HG03457 (cell line): ENCODE measurements at regions not wholly inside any gene's neighbourhood (a gene's known extent, or its start where the extent isn't known, plus 50 kb on each side); places are given as distances from the start of the nearest gene placed in this dataset.
"Not testable (repeated sequence)": the region's sequence is repeated elsewhere in the genome, so short reads cannot be mapped to it uniquely, and the experiment has no call there.

Experiments
- ATAC-seq: cut with Tn5 transposase; IDR thresholded peaks from one replicate; pipeline ENCODE4 v1.9.1; 2021; ENCODE audit warnings: moderate number of reproducible peaks; ENCODE audit not compliant: unreplicated experiment

GRCh38 chr10:65172249-65172648, 1651.0 kb downstream of the REEP3 start:
- ATAC-seq = no peak

- ATAC-seq = no peak
Measured at GRCh38 chr10:65176994-65177393, 1655.8 kb downstream of the REEP3 start.

DNA sequence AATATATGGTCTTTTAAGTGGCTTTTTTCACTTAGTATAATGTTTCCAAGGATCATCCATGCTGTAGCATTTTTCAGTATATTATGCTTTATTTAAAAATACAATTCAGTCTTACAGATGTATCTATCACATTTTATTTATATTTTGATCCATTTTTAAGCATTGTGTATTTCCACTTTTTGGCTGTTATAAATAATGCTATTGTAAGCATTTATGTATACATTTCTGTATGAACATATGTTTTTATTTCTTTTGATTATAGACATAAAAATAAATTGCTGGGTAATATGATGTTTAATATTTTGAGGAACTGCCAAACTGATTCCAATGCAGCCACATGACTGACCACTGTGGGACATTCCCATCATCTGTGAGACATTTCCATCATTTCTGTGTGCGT, 1662.0 kb downstream of the REEP3 start:
- ATAC-seq = no peak

- not testable (repeated sequence) for ATAC-seq
Measured at GRCh38 chr10:65186668-65187067, 1665.5 kb downstream of the REEP3 start.

GRCh38 chr10:65194126-65194525, 1672.9 kb downstream of the REEP3 start:
- no peak for ATAC-seq

GRCh38 chr10:65194555-65194954, 1673.4 kb downstream of the REEP3 start:
- no peak for ATAC-seq

DNA sequence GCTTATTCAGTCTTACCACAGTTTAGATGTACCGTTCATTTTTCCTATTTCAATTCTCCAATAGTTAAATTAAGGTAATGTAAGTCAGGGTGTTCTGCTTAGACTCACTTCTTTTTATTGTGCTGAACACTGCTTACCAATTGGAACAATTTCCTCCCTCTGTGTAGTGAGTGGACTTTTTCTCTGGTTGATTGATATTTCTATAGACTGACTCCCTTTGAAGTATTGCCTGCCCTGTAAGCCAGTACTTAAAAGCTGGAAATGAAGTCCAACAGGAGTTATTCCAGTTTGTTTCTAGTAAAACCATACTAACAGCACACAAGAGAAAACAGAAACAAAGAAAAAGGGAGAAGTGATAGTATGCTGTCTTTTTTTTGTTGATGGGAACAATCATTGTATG, 1674.9 kb downstream of the REEP3 start:
- ATAC-seq = no peak

DNA sequence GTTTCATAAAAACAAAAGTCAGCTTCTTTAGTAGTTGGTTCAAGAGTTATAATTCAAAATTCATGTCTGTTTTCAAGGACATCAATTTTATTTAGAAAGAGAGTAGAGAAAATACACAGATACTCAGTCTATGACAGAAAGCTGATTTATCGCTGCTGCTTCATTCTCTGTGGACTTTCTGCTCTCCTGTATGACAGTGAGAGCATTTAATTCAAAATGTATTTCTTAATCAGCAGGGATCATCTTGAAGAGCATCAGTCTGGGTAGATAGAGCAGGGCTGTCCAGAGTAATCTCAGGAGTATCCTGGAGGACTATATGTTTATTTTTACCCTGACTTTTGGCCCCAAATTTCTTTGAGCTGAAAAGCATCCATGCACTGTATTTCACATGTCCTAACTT, 1676.7 kb downstream of the REEP3 start:
- no peak for ATAC-seq

DNA sequence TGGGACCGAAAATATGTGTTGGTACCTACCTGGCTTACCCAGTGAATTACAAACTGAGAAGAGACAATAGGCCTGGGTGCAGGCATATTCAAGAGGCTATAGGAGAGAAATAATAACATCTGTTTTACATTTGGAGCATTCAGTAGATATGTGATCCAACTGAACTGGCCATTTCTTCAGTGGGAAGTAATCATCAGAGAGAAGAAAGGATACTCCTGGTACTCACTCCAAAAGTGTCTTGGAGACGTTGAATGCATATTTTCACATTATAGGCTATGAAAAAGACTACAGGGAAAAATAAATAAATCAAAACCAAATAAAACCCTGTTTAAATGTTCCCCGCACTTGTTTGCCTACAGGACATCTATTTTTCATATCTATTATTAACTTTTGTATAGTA, 1680.3 kb downstream of the REEP3 start:
- no peak for ATAC-seq

- no peak for ATAC-seq
Measured at GRCh38 chr10:65204999-65205398, 1683.8 kb downstream of the REEP3 start.

DNA sequence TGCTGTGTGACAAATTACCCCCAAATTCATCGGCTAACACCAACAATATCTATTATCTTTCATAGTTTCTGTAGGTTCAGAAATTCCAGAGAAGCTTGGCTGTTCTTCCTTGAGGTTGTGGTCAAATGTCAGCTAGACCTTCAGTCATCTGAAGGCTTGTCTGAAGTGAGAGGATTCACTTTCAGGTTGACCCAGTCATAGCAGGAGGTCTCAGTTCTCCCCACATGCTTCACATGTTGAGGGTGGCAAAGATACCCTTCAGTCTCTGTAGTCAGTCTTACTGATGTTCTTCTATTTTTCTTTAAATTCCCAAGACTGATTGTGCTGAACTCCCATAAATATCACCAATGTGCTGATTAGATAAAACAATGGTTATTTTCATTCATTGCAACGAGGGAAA, 1692.0 kb downstream of the REEP3 start:
- no peak for ATAC-seq

DNA sequence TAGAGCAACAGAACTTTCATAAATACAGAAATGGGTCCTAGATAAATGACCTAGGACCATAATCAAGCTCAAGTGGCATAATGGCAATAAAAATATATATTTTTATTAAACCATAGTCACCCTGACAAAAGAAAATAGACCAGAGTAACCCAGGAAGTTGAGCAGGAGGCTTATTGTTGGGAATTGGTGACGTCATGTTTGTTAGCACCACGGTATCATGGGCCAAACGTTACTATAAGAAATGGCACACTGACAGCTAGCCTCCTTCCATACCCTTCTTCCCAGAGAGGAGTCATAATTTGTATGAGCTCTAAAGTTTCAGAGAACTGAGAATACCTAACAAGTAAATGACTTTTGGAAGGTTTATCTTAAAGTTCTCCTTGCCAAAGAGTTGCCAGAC, 1698.2 kb downstream of the REEP3 start:
- ATAC-seq = no peak

- no peak for ATAC-seq
Measured at GRCh38 chr10:65231148-65231547, 1694.7 kb upstream of the LRRTM3 start.

- ATAC-seq = no peak
Measured at GRCh38 chr10:65234261-65234660, 1691.6 kb upstream of the LRRTM3 start.

- no peak for ATAC-seq
Measured at GRCh38 chr10:65235266-65235665, 1690.6 kb upstream of the LRRTM3 start.

GRCh38 chr10:65235846-65236245, 1690.0 kb upstream of the LRRTM3 start:
- ATAC-seq = no peak

GRCh38 chr10:65265451-65265954, 1660.3 kb upstream of the LRRTM3 start:
- no peak for ATAC-seq

DNA sequence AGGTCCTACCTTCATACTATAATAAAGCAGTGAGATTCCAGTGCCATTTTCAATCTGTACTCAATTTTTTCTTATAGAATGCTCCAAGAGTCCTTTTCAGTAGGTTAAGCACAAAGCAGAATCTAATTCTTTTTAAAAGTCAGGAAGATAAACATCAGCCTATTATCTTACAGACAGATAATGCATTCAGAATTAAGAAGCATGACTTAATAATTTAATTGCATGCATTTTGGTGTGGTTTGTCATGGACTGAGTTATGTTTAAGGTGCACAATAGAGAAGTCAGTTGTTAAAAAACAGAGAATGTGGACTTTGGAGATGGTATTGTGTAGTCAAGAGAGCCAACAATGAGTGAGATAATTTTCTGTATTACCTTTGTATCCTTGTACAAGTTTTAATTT, 1656.3 kb upstream of the LRRTM3 start:
- not testable (repeated sequence) for ATAC-seq

GRCh38 chr10:65270969-65271368, 1654.9 kb upstream of the LRRTM3 start:
- no peak for ATAC-seq

- no peak for ATAC-seq
Measured at GRCh38 chr10:65273115-65273514, 1652.7 kb upstream of the LRRTM3 start.

- no peak for ATAC-seq
Measured at GRCh38 chr10:65275296-65275695, 1650.5 kb upstream of the LRRTM3 start.

- ATAC-seq = no peak
Measured at GRCh38 chr10:65284495-65285041, 1641.3 kb upstream of the LRRTM3 start.

GRCh38 chr10:65285726-65286125, 1640.1 kb upstream of the LRRTM3 start:
- not testable (repeated sequence) for ATAC-seq
